ENCODE measurements at regions not wholly inside any gene's neighbourhood (a gene's known extent, or its start where the extent isn't known, plus 50 kb on each side); places are given as distances from the start of the nearest gene placed in this dataset.

- Histone ChIP-seq H3K4me2 (no peak overlapping the region), H3K79me2 (ENCODE audit: low read depth) (no peaks in the 10 kb centered on the region), H2AFZ (replicated peaks) (no peak overlapping the region), H3K4me3 (no peak overlapping the region), H3K27me3 (no peaks in the 10 kb centered on the region), H3K27ac (no peak overlapping the region), H4K20me1 (ENCODE audit: low read depth) (no peaks in the 10 kb centered on the region), H3K4me1 (peaks cover 21% of the 10 kb centered on the region), H3K36me3 (no peaks in the 10 kb centered on the region), H3K9me3 (ENCODE audit: low read depth) (peaks cover 6% of the 10 kb centered on the region), H3F3A (ENCODE audit: low read depth) (peaks cover 24% of the 10 kb centered on the region), H3K9ac (no peak overlapping the region)
- Mint-ChIP-seq H3K4me3 (no peak overlapping the region), H3K4me1 (peaks cover 32% of the 10 kb centered on the region), H3K27me3 (ENCODE audit: insufficient read depth, low read depth) (peaks cover 2% of the 10 kb centered on the region), H3K9me3 (peaks cover 21% of the 10 kb centered on the region), H3K27ac (no peak overlapping the region), H3K36me3 (peaks cover 6% of the 10 kb centered on the region)
- TF ChIP-seq EZH2 (IDR thresholded peaks at IDR 0.05) (no peak), EZH2phosphoT487 (IDR thresholded peaks at IDR 0.05) (no peak), CTCF (IDR thresholded peaks at IDR 0.05) (no peak)
- DNase-seq (ENCODE audit: low spot score) = no peak
These were observed 91.5 kb upstream of the VASH1 start for GRCh38 chr14:76669770-76670169.

- Mint-ChIP-seq H3K4me1 (peaks cover 9% of the 10 kb centered on the region), H3K27ac (no peak overlapping the region), H3K9me3 (peaks cover 18% of the 10 kb centered on the region), H3K27me3 (ENCODE audit: insufficient read depth, low read depth) (peaks cover 2% of the 10 kb centered on the region), H3K4me3 (no peak overlapping the region), H3K36me3 (peaks cover 6% of the 10 kb centered on the region)
- Histone ChIP-seq H3K4me1 (peaks cover 3% of the 10 kb centered on the region), H3K4me3 (no peak overlapping the region), H3F3A (ENCODE audit: low read depth) (peaks cover 9% of the 10 kb centered on the region), H2AFZ (replicated peaks) (no peak overlapping the region), H3K9ac (no peak overlapping the region), H3K9me3 (ENCODE audit: low read depth) (peaks cover 6% of the 10 kb centered on the region), H4K20me1 (ENCODE audit: low read depth) (no peaks in the 10 kb centered on the region), H3K27ac (no peak overlapping the region), H3K4me2 (no peak overlapping the region), H3K27me3 (no peaks in the 10 kb centered on the region), H3K79me2 (ENCODE audit: low read depth) (no peaks in the 10 kb centered on the region), H3K36me3 (no peaks in the 10 kb centered on the region)
- DNase-seq (ENCODE audit: low spot score) = no peak
- TF ChIP-seq EZH2phosphoT487 (IDR thresholded peaks at IDR 0.05) (no peak), EZH2 (IDR thresholded peaks at IDR 0.05) (no peak), CTCF (IDR thresholded peaks at IDR 0.05) (no peak)
These were observed 89.1 kb upstream of the VASH1 start for GRCh38 chr14:76672123-76672522.

- H3K27ac Mint-ChIP-seq = no peak overlapping the region
- H3K4me1 Mint-ChIP-seq = peaks cover 5% of the 10 kb centered on the region
- no peak for DNase-seq (ENCODE audit: low spot score)
- Histone ChIP-seq H3K9me3 (ENCODE audit: low read depth) (peaks cover 6% of the 10 kb centered on the region), H3K27ac (no peak overlapping the region), H3K79me2 (ENCODE audit: low read depth) (no peaks in the 10 kb centered on the region), H3F3A (ENCODE audit: low read depth) (no peaks in the 10 kb centered on the region), H2AFZ (replicated peaks) (no peak overlapping the region), H3K4me1 (no peaks in the 10 kb centered on the region), H3K9ac (no peak overlapping the region), H3K36me3 (no peaks in the 10 kb centered on the region), H4K20me1 (ENCODE audit: low read depth) (no peaks in the 10 kb centered on the region), H3K4me2 (no peak overlapping the region), H3K27me3 (no peaks in the 10 kb centered on the region), H3K4me3 (no peak overlapping the region)
- peaks cover 5% of the 10 kb centered on the region for H3K36me3 Mint-ChIP-seq
- peaks cover 2% of the 10 kb centered on the region for H3K27me3 Mint-ChIP-seq (ENCODE audit: insufficient read depth, low read depth)
- H3K4me3 Mint-ChIP-seq = no peak overlapping the region
- peaks cover 10% of the 10 kb centered on the region for H3K9me3 Mint-ChIP-seq
- TF ChIP-seq EZH2phosphoT487 (IDR thresholded peaks at IDR 0.05) = no peak
- no peak for TF ChIP-seq CTCF (IDR thresholded peaks at IDR 0.05)
- no peak for TF ChIP-seq EZH2 (IDR thresholded peaks at IDR 0.05)
These were observed 88.0 kb upstream of the VASH1 start for GRCh38 chr14:76673261-76673660.
